ENCODE measurements at regions not wholly inside any gene's neighbourhood (a gene's known extent, or its start where the extent isn't known, plus 50 kb on each side); places are given as distances from the start of the nearest gene placed in this dataset.

DNA sequence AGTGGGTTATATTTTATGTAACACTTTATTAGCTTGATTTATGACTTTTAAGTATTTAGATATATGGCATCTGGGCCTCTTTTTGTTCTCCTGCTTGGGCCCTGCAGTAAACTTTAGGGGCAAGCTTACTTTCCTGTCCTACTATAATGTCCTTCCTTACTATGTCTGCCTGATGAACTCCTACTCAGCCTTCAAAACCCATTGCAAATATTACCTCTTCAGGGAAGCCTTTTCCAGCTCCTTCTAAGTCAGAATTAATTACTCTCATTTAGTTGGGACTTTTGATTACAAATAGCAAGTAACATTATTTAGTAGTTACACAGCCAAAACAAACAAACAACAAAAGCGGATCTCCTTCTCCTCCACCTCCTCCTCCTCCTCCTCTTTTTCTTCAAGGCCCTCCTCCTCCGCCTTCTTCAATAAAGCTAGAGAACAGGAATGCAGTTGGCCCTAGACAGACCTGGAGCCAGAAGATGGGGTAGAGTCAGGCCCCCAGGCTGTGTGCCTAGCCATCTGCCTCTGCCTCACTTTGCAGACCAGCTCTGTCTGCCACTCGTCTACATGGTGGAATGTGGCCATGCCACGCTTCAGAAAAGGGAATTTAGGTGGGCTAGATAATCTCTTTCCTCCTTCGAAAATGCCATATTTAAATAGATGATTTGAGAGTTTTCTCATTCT lies 301.2 kb downstream of the SP3 start:
- TF ChIP-seq POLR2A (IDR thresholded peaks at IDR 0.05) (no peak), POLR2AphosphoS5 (IDR thresholded peaks at IDR 0.05) (no peak)
- TF ChIP-seq, protein P1, sequence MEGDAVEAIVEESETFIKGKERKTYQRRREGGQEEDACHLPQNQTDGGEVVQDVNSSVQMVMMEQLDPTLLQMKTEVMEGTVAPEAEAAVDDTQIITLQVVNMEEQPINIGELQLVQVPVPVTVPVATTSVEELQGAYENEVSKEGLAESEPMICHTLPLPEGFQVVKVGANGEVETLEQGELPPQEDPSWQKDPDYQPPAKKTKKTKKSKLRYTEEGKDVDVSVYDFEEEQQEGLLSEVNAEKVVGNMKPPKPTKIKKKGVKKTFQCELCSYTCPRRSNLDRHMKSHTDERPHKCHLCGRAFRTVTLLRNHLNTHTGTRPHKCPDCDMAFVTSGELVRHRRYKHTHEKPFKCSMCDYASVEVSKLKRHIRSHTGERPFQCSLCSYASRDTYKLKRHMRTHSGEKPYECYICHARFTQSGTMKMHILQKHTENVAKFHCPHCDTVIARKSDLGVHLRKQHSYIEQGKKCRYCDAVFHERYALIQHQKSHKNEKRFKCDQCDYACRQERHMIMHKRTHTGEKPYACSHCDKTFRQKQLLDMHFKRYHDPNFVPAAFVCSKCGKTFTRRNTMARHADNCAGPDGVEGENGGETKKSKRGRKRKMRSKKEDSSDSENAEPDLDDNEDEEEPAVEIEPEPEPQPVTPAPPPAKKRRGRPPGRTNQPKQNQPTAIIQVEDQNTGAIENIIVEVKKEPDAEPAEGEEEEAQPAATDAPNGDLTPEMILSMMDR (IDR thresholded peaks at IDR 0.05) = no peak

Data from prostate gland (tissue), 2 donors.